Kidney epithelial cell (primary cell): ENCODE measurements at regions not wholly inside any gene's neighbourhood (a gene's known extent, or its start where the extent isn't known, plus 50 kb on each side); places are given as distances from the start of the nearest gene placed in this dataset.

Source experiments
- DNase-seq: peaks from one replicate; pipeline ENCODE4 v3.0.0-alpha.2; 2010; ENCODE audit warnings: low read depth
- H3K27me3 ChIP-seq: 2 replicates; pipeline ENCODE4 v1.6.0; 2011; ENCODE audit warnings: low read length; ENCODE audit not compliant: control insufficient read depth, insufficient read depth
- H3K36me3 ChIP-seq: 2 replicates; pipeline ENCODE4 v1.5.1; 2011; ENCODE audit warnings: low read length; ENCODE audit not compliant: control insufficient read depth, insufficient read depth
- H3K4me3 ChIP-seq: 2 replicates; pipeline ENCODE4 v1.5.1; 2011; ENCODE audit warnings: low read depth, mild to moderate bottlenecking, control low read depth, low read length
- TF ChIP-seq, protein P1 (sequence below): IDR thresholded peaks from 2 replicates; pipeline ENCODE4 v1.5.1; 2011; ENCODE audit warnings: mild to moderate bottlenecking, moderate library complexity, low read length, control low read depth, inconsistent platforms; ENCODE audit not compliant: insufficient read depth, poor library complexity, severe bottlenecking

GRCh38 chr4:161182913-161183312, 980.9 kb downstream of the FSTL5 start:
- Histone ChIP-seq H3K36me3 (no peaks in the 10 kb centered on the region), H3K27me3 (no peaks in the 10 kb centered on the region), H3K4me3 (no peak overlapping the region)
- TF ChIP-seq, protein P1, sequence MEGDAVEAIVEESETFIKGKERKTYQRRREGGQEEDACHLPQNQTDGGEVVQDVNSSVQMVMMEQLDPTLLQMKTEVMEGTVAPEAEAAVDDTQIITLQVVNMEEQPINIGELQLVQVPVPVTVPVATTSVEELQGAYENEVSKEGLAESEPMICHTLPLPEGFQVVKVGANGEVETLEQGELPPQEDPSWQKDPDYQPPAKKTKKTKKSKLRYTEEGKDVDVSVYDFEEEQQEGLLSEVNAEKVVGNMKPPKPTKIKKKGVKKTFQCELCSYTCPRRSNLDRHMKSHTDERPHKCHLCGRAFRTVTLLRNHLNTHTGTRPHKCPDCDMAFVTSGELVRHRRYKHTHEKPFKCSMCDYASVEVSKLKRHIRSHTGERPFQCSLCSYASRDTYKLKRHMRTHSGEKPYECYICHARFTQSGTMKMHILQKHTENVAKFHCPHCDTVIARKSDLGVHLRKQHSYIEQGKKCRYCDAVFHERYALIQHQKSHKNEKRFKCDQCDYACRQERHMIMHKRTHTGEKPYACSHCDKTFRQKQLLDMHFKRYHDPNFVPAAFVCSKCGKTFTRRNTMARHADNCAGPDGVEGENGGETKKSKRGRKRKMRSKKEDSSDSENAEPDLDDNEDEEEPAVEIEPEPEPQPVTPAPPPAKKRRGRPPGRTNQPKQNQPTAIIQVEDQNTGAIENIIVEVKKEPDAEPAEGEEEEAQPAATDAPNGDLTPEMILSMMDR: no peak
- no peak for DNase-seq

DNA sequence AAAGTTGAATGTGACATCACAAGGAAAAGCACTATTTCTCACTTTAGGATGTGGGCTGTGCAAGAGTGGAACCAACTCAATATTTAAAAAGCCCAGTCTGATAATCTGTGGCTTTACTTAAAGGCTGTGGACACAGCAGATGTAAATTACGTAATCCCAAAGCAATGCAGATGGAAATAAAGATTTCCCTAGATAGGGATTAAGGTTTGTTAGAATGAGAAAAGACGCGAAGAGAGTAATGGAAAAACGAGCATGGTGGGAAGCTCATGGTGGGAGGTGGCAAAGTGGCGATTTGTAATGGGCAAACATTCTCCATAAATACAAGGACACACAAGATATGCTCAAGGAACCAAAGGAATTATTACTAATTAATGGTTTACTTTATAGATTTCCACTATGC, 985.5 kb downstream of the FSTL5 start:
- TF ChIP-seq, protein P1: no peak
- Histone ChIP-seq H3K4me3 (no peak overlapping the region), H3K27me3 (no peaks in the 10 kb centered on the region)

DNA sequence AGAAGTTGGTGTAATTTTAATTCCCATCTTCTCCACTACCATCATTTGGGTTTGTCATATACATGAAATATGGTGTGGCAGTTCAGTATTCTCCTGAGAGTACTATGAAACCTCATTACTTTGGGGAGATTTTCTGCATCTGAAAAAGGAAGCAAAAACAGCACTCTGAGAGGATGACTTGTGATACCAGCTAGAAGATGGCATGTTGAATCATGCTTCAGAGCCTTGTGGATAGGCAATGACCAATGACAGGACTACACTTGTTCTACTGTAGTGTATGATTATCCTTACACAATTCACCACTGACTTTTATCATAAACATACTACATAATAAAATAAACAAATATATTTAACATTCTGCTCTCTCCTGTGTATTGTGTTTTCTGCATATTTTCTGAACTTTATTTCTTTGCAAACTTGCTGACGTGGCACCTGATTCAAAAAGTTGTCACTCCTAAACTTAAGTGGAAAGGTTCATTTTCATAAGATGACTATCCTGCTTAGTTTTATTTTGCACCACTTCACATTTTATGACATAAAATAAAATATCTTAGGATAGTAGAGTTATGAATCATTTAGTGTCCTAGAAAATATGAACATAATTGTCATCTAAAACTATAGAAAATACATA, 991.3 kb downstream of the FSTL5 start:
- Histone ChIP-seq H3K36me3 (no peaks in the 10 kb centered on the region), H3K4me3 (no peak overlapping the region), H3K27me3 (no peaks in the 10 kb centered on the region)
- DNase-seq: no peak
- TF ChIP-seq, protein P1: no peak

More for the DNA sequence above, 985.5 kb downstream of the FSTL5 start:
- H3K36me3 ChIP-seq: no peaks in the 10 kb centered on the region
- no peak for DNase-seq

DNA sequence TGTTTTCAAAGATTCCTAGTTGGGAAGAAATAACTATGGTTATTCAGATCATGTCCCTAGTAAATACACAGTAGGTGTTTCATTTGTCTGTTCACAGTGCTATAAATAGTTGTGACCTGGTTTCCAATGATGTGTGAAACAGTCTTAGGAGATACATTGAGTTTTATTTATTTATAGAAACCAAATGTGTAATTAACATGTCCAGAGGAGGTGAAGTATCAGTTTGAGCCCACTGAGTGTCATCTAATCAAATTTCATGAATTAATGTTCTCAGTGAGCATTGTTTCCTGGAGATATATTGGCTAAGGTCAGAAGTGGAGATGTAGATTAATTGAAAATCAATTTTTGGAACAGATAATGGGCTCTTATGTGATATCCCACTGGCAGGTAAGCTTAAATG, 996.3 kb downstream of the FSTL5 start:
- DNase-seq: no peak
- Histone ChIP-seq H3K36me3 (no peaks in the 10 kb centered on the region), H3K27me3 (no peaks in the 10 kb centered on the region), H3K4me3 (no peak overlapping the region)
- TF ChIP-seq, protein P1: no peak

- no peaks in the 10 kb centered on the region for H3K36me3 ChIP-seq
- DNase-seq: no peak
- H3K27me3 ChIP-seq: no peaks in the 10 kb centered on the region
- TF ChIP-seq, protein P1: no peak
- no peak overlapping the region for H3K4me3 ChIP-seq
These were observed 1003.1 kb downstream of the FSTL5 start for GRCh38 chr4:161160718-161161117.

- DNase-seq: no peak
- no peak overlapping the region for H3K4me3 ChIP-seq
- TF ChIP-seq, protein P1: no peak
- no peaks in the 10 kb centered on the region for H3K27me3 ChIP-seq
- no peaks in the 10 kb centered on the region for H3K36me3 ChIP-seq
These were observed 1015.7 kb downstream of the FSTL5 start for GRCh38 chr4:161148051-161148450.
